ENCODE measurements at regions not wholly inside any gene's neighbourhood (a gene's known extent, or its start where the extent isn't known, plus 50 kb on each side); places are given as distances from the start of the nearest gene placed in this dataset.

DNA sequence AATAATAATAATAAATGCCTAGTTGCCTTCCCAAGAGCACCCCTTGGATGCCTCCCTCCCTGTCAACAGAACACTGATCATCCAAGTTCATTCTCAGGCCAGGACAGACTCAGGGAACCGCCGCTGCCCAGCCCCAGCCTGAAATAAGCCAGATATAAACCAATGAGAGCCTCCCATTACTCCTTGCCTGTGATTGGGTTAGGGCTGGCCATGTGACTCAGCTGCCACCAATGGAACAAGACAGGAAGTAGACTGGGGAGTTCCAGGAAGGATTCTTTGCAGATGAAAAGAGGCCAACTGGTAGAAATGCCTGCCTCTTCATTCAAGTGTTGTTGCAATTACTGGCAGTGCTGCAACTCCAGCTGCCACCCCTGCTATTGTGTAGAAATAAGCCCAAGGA lies 146.4 kb upstream of the TIAM1 start:
- dilution Hi-C loops (cut with MboI; ENCODE audit: extremely low pct_ligation_motif_present, low sequenced_read_pairs) (no loop called here), intact Hi-C loops (cut with micrococcal nuclease) (no loop called here)
- H3K9ac ChIP-seq (replicated peaks; ENCODE audit: extremely low read depth, insufficient read depth, low read length), result no peak overlapping the region
- H2AFZ ChIP-seq (ENCODE audit: low read depth, low read length), result no peak overlapping the region
- ChIA-PET CTCF (no interaction called here), POLR2A (no interaction called here)
- H3K27me3 ChIP-seq (ENCODE audit: control insufficient read depth in 2 of 2, insufficient read depth in 2 of 2, low read length in 2 of 2), result no peaks in the 10 kb centered on the region
- no peak for TF ChIP-seq JUN (IDR thresholded peaks at IDR 0.05; ENCODE audit: borderline replicate concordance, insufficient read depth, insufficient read length, low read depth)
- no peak for TF ChIP-seq EZH2 (IDR thresholded peaks at IDR 0.05; ENCODE audit: borderline replicate concordance, low read depth, low read length, severe bottlenecking)
- H3K9me1 ChIP-seq (replicated peaks; ENCODE audit: control insufficient read depth, extremely low read depth, insufficient read depth, low read length), result no peaks in the 10 kb centered on the region
- no peaks in the 10 kb centered on the region for H3K36me3 ChIP-seq (ENCODE audit: control insufficient read depth in 2 of 2, extremely low read depth in 1 of 2, insufficient read depth in 2 of 2, low read length in 2 of 2)
- no peaks in the 10 kb centered on the region for H4K20me1 ChIP-seq (replicated peaks; ENCODE audit: control insufficient read depth, extremely low read depth, insufficient read depth, low read length)
- no peak for DNase-seq (ENCODE audit: low read depth, low spot score)
- H3K79me2 ChIP-seq (ENCODE audit: control insufficient read depth, insufficient read depth, low read length), result no peaks in the 10 kb centered on the region
- FAIRE-seq, result no peak
- H3K4me3 ChIP-seq (replicated peaks in 1 of 3; ENCODE audit: insufficient read depth in 1 of 3, low read depth in 1 of 3, low read length in 3 of 3), result no peak overlapping the region
- H3K9me3 ChIP-seq (replicated peaks; ENCODE audit: control insufficient read depth, insufficient read depth, low read length), result peaks cover 5% of the 10 kb centered on the region
- H3K4me2 ChIP-seq (ENCODE audit: insufficient read depth, low read length), result no peak overlapping the region
- no peaks in the 10 kb centered on the region for H3K4me1 ChIP-seq (ENCODE audit: control insufficient read depth, extremely low read depth, insufficient read depth, low read length)
- BruUV-seq (replicated peaks), result no TSS peak
- no peak overlapping the region for H3K27ac ChIP-seq (ENCODE audit: insufficient read depth, low read depth, low read length)

DNA sequence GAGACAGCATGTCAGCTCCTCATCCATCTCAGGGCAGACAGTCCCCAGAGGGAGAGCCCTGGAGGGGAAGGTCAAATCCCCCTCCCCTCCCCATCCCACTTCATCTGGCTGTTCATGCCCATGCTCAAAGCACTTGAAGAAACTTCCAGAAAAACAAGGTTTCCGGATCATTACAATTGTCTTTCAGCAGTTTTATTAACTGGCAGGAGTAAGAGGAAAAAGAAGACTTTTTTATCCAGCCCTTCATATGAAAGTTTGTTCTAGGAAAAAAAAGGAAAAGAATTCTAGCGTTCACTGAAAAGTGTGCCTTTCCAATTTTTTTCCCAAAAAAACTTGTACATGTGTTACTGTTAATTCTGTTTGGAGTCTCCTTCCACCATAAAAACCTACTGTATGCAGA lies 145.7 kb upstream of the TIAM1 start:
- Histone ChIP-seq H3K4me1 (ENCODE audit: control insufficient read depth, extremely low read depth, insufficient read depth, low read length) (no peaks in the 10 kb centered on the region), H3K4me2 (ENCODE audit: insufficient read depth, low read length) (no peak overlapping the region), H3K9me1 (replicated peaks; ENCODE audit: control insufficient read depth, extremely low read depth, insufficient read depth, low read length) (no peaks in the 10 kb centered on the region), H3K9me3 (replicated peaks; ENCODE audit: control insufficient read depth, insufficient read depth, low read length) (peaks cover 5% of the 10 kb centered on the region), H3K27me3 (ENCODE audit: control insufficient read depth in 2 of 2, insufficient read depth in 2 of 2, low read length in 2 of 2) (no peaks in the 10 kb centered on the region), H3K4me3 (replicated peaks in 1 of 3; ENCODE audit: insufficient read depth in 1 of 3, low read depth in 1 of 3, low read length in 3 of 3) (no peak overlapping the region), H2AFZ (ENCODE audit: low read depth, low read length) (no peak overlapping the region), H3K79me2 (ENCODE audit: control insufficient read depth, insufficient read depth, low read length) (no peaks in the 10 kb centered on the region), H3K9ac (replicated peaks; ENCODE audit: extremely low read depth, insufficient read depth, low read length) (no peak overlapping the region), H3K27ac (ENCODE audit: insufficient read depth, low read depth, low read length) (no peak overlapping the region), H4K20me1 (replicated peaks; ENCODE audit: control insufficient read depth, extremely low read depth, insufficient read depth, low read length) (no peaks in the 10 kb centered on the region), H3K36me3 (ENCODE audit: control insufficient read depth in 2 of 2, extremely low read depth in 1 of 2, insufficient read depth in 2 of 2, low read length in 2 of 2) (no peaks in the 10 kb centered on the region)
- TF ChIP-seq, protein P1, sequence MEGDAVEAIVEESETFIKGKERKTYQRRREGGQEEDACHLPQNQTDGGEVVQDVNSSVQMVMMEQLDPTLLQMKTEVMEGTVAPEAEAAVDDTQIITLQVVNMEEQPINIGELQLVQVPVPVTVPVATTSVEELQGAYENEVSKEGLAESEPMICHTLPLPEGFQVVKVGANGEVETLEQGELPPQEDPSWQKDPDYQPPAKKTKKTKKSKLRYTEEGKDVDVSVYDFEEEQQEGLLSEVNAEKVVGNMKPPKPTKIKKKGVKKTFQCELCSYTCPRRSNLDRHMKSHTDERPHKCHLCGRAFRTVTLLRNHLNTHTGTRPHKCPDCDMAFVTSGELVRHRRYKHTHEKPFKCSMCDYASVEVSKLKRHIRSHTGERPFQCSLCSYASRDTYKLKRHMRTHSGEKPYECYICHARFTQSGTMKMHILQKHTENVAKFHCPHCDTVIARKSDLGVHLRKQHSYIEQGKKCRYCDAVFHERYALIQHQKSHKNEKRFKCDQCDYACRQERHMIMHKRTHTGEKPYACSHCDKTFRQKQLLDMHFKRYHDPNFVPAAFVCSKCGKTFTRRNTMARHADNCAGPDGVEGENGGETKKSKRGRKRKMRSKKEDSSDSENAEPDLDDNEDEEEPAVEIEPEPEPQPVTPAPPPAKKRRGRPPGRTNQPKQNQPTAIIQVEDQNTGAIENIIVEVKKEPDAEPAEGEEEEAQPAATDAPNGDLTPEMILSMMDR (IDR thresholded peaks at IDR 0.05; ENCODE audit: extremely low read depth in 1 of 2, insufficient read depth in 1 of 2, low read depth in 1 of 2, low read length in 2 of 2), result no peak
- TF ChIP-seq MYC (IDR thresholded peaks at IDR 0.05; ENCODE audit: low read depth, low read length) (no peak), POLR2A (IDR thresholded peaks at IDR 0.05; ENCODE audit: low read depth, low read length) (no peak), POLR2AphosphoS5 (IDR thresholded peaks at IDR 0.05; ENCODE audit: insufficient read depth, low read depth, low read length) (no peak), GATA2 (IDR thresholded peaks at IDR 0.05; ENCODE audit: insufficient read depth, insufficient read length, low read depth, low read length) (no peak), FOS (IDR thresholded peaks at IDR 0.05; ENCODE audit: borderline replicate concordance, insufficient read depth, low read length) (no peak), EZH2 (IDR thresholded peaks at IDR 0.05; ENCODE audit: borderline replicate concordance, low read depth, low read length, severe bottlenecking) (no peak), JUN (IDR thresholded peaks at IDR 0.05; ENCODE audit: borderline replicate concordance, insufficient read depth, insufficient read length, low read depth) (no peak)
- TF ChIP-seq, protein P2, sequence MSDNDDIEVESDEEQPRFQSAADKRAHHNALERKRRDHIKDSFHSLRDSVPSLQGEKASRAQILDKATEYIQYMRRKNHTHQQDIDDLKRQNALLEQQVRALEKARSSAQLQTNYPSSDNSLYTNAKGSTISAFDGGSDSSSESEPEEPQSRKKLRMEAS (IDR thresholded peaks at IDR 0.05; ENCODE audit: insufficient read depth, insufficient read length), result no peak
- DNase-seq (ENCODE audit: low read depth, low spot score) (no peak), FAIRE-seq (no peak)
- intact Hi-C loops (cut with micrococcal nuclease) (no loop called here), dilution Hi-C loops (cut with MboI; ENCODE audit: extremely low pct_ligation_motif_present, low sequenced_read_pairs) (no loop called here)
- POLR2A ChIA-PET, result no interaction called here
- CTCF ChIA-PET, result no interaction called here
- BruUV-seq (replicated peaks), result no TSS peak
